ENCODE measurements at regions not wholly inside any gene's neighbourhood (a gene's known extent, or its start where the extent isn't known, plus 50 kb on each side); places are given as distances from the start of the nearest gene placed in this dataset.

DNA sequence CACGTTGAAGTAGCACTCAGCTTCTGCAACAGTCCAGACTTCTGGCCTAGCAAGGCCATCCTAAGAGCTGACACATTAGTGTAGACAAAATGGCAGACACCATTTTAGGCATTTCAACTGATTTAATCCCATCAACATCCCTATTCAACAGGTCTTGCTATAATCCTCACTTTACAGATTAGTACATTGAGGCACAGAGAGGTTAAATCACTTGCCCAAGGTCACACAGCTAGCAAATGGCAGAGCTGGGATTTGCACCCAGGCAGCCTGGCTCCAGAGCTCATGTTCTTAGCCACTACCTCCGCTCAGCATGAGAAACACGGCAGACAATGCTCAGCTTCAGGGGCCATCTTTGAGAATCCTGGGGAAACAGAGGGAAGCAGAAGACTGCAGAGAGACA is 107.9 kb upstream of the TRIM2 start:
- TF ChIP-seq, protein P1, sequence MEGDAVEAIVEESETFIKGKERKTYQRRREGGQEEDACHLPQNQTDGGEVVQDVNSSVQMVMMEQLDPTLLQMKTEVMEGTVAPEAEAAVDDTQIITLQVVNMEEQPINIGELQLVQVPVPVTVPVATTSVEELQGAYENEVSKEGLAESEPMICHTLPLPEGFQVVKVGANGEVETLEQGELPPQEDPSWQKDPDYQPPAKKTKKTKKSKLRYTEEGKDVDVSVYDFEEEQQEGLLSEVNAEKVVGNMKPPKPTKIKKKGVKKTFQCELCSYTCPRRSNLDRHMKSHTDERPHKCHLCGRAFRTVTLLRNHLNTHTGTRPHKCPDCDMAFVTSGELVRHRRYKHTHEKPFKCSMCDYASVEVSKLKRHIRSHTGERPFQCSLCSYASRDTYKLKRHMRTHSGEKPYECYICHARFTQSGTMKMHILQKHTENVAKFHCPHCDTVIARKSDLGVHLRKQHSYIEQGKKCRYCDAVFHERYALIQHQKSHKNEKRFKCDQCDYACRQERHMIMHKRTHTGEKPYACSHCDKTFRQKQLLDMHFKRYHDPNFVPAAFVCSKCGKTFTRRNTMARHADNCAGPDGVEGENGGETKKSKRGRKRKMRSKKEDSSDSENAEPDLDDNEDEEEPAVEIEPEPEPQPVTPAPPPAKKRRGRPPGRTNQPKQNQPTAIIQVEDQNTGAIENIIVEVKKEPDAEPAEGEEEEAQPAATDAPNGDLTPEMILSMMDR (IDR thresholded peaks at IDR 0.05) = no peak
- TF ChIP-seq POLR2A (IDR thresholded peaks at IDR 0.05) = no peak

Measured in tibial nerve (tissue), 3 donors.